Gastrocnemius medialis (tissue), 4 donors: ENCODE measurements at regions not wholly inside any gene's neighbourhood (a gene's known extent, or its start where the extent isn't known, plus 50 kb on each side); places are given as distances from the start of the nearest gene placed in this dataset.

Experiments
- ATAC-seq, 2 donors: fragments of 150-250 bp; one replicate each; pipeline ENCODE4 v1.9.1; 2016
- DNase-seq, 2 donors: peaks; one replicate each; pipeline ENCODE4 v3.0.0-alpha.2; 2019
- H3K27ac ChIP-seq, 4 donors: fragments of 200-600 bp; sonication (generic); 1 replicate in 1 of 4; 2 replicates in 3 of 4; pipeline ENCODE4 v1.5.1; 2016 to 2018; ENCODE audit warnings: mild to moderate bottlenecking in 2 of 4, moderate library complexity in 1 of 4
- H3K27me3 ChIP-seq, 3 donors: fragments of 200-600 bp; sonication (generic) in 2 of 3; 1 replicate in 1 of 3; 2 replicates in 2 of 3; pipeline versions ENCODE4 v1.5.1 to v1.6.0; 2016 to 2019; ENCODE audit warnings: mild to moderate bottlenecking in 1 of 3, moderate library complexity in 1 of 3
- H3K36me3 ChIP-seq, 2 donors: fragments of 200-600 bp; sonication (generic) in 1 of 2; one replicate each; pipeline ENCODE4 v1.5.1; 2017 to 2018
- H3K4me1 ChIP-seq, 2 donors: fragments of 200-600 bp; sonication (generic) in 1 of 2; one replicate each; pipeline ENCODE4 v1.5.1; 2016 to 2017; ENCODE audit warnings: mild to moderate bottlenecking in 2 of 2
- H3K4me3 ChIP-seq, 4 donors: fragments of 200-600 bp; sonication (generic) in 3 of 4; 1 replicate in 1 of 4; 2 replicates in 3 of 4; pipeline ENCODE4 v1.5.1; 2016 to 2019; ENCODE audit warnings: mild to moderate bottlenecking in 2 of 4
- H3K9me3 ChIP-seq, 3 donors: fragments of 200-600 bp; sonication (generic) in 2 of 3; 1 replicate in 1 of 3; 2 replicates in 2 of 3; pipeline ENCODE4 v1.5.1; 2016 to 2019
- POLR2A ChIP-seq, 2 donors: fragments of 450-650 bp; IDR thresholded peaks; one replicate each; pipeline ENCODE4 v1.6.1; 2017; ENCODE audit warnings: antibody characterized with exemption in 2 of 2, mild to moderate bottlenecking in 2 of 2, moderate library complexity in 2 of 2
- in situ Hi-C, 4 donors: fragments of 200-750 bp; cut with MboI; loops; one replicate each; pipeline versions ENCODE4 v1.15.0 to v1.8.0; 2017; ENCODE audit warnings: low sequenced_read_pairs in 4 of 4
- intact Hi-C: fragments of 100-400 bp; cut with DNase I; formaldehyde crosslinking; loops from one replicate; pipeline ENCODE4 v1.15.1; 2023; ENCODE audit warnings: low total_unique reads
- TF ChIP-seq, protein P1 (sequence below), 5 experiments: fragments of 450-650 bp in 3 of 5; fragments of 200-600 bp in 2 of 5; sonication (generic) in 2 of 5; IDR thresholded peaks in 4 of 5; conservative IDR thresholded peaks in 1 of 5; 1 replicate in 4 of 5; 2 replicates in 1 of 5; pipeline ENCODE4 v1.5.1; 2016 to 2019; ENCODE audit warnings: antibody characterized with exemption in 5 of 5, mild to moderate bottlenecking in 3 of 5, moderate library complexity in 3 of 5

DNA sequence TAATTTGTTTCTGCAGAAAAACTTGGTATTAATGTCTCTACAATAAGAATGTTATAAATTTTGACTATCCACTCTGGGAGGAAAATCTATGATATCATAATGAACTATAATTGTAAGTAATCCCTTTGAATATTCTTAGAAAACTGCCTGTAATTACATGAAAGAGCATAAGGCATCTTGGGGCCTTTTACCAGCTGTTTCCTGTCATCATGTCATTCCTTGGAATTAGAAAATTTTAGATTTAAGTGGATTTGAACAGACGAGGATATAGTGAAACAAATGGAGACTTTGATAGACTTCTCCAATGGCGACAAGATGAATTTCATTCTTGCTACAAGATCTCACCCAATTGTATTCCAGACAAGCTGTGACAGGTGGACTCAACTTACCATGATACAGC is 423.4 kb upstream of the FLRT2 start:
- intact Hi-C loops (no loop called here), in situ Hi-C loops (no loop called here)
- Histone ChIP-seq H3K4me3 (no peak overlapping the region), H3K27ac (no peak overlapping the region), H3K27me3 (no peaks in the 10 kb centered on the region), H3K9me3 (no peaks in the 10 kb centered on the region), H3K4me1 (no peaks in the 10 kb centered on the region), H3K36me3 (no peaks in the 10 kb centered on the region)
- no peak for DNase-seq
- TF ChIP-seq, protein P1, sequence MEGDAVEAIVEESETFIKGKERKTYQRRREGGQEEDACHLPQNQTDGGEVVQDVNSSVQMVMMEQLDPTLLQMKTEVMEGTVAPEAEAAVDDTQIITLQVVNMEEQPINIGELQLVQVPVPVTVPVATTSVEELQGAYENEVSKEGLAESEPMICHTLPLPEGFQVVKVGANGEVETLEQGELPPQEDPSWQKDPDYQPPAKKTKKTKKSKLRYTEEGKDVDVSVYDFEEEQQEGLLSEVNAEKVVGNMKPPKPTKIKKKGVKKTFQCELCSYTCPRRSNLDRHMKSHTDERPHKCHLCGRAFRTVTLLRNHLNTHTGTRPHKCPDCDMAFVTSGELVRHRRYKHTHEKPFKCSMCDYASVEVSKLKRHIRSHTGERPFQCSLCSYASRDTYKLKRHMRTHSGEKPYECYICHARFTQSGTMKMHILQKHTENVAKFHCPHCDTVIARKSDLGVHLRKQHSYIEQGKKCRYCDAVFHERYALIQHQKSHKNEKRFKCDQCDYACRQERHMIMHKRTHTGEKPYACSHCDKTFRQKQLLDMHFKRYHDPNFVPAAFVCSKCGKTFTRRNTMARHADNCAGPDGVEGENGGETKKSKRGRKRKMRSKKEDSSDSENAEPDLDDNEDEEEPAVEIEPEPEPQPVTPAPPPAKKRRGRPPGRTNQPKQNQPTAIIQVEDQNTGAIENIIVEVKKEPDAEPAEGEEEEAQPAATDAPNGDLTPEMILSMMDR (IDR thresholded peaks at IDR 0.05 in 4 of 5, conservative IDR thresholded peaks at IDR 0.05 in 1 of 5) = no peak
- TF ChIP-seq POLR2A (IDR thresholded peaks at IDR 0.05) = no peak
- ATAC-seq = no peak

DNA sequence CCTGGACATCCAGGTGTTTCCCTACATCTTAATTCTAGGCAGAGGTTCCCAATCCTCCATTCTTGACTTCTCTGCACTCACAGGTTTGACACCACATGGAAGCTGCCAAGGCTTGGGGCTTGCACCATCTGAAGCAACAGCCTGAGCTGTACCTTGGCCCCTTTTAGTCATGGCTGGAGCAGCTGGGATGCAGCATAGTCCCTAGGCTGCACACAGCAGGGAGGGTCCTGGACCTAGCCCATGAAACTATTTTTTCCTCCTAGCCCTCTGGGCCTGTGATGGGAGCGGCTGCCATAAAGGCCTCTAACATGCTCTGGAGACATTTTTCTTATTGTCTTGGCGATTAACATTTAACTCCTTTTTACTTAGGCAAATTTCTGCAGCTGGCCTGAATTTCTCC is 417.2 kb upstream of the FLRT2 start:
- no peak for ATAC-seq
- no peak for DNase-seq
- Histone ChIP-seq H3K4me1 (no peaks in the 10 kb centered on the region), H3K27ac (no peak overlapping the region), H3K4me3 (no peak overlapping the region), H3K36me3 (no peaks in the 10 kb centered on the region), H3K9me3 (no peaks in the 10 kb centered on the region), H3K27me3 (no peaks in the 10 kb centered on the region)
- intact Hi-C loops = no loop called here
- in situ Hi-C loops = no loop called here
- TF ChIP-seq POLR2A (IDR thresholded peaks at IDR 0.05) = no peak
- TF ChIP-seq, protein P1 (IDR thresholded peaks at IDR 0.05 in 4 of 5, conservative IDR thresholded peaks at IDR 0.05 in 1 of 5) = no peak

DNA sequence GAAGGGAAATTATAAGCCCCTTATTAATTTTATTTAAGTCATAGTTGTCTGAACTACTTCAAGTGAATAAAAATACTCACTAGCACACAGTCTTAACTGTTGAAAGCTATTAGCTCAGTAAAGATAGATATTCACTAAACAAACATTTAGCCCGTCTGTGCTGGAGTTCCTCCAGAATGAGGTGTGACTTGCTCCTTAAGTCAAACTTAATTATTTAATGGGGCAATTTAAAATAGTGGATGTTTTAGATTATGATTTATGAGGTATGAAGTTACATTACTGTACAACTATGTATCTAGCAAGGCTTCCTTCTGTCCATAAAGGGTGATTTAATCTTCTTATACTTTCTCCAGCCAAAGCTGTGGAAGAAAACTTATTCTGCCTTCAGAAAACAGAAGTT is 414.0 kb upstream of the FLRT2 start:
- no peaks in the 10 kb centered on the region for H3K27me3 ChIP-seq
- intact Hi-C loops (no loop called here), in situ Hi-C loops (no loop called here)
- no peak for ATAC-seq
- TF ChIP-seq POLR2A (IDR thresholded peaks at IDR 0.05) = no peak
- TF ChIP-seq, protein P1 (IDR thresholded peaks at IDR 0.05 in 4 of 5, conservative IDR thresholded peaks at IDR 0.05 in 1 of 5) = no peak
- H3K27ac ChIP-seq = no peak overlapping the region
- no peak for DNase-seq
- H3K36me3 ChIP-seq = no peaks in the 10 kb centered on the region
- H3K4me1 ChIP-seq = no peaks in the 10 kb centered on the region
- H3K9me3 ChIP-seq = no peaks in the 10 kb centered on the region
- H3K4me3 ChIP-seq = no peak overlapping the region

DNA sequence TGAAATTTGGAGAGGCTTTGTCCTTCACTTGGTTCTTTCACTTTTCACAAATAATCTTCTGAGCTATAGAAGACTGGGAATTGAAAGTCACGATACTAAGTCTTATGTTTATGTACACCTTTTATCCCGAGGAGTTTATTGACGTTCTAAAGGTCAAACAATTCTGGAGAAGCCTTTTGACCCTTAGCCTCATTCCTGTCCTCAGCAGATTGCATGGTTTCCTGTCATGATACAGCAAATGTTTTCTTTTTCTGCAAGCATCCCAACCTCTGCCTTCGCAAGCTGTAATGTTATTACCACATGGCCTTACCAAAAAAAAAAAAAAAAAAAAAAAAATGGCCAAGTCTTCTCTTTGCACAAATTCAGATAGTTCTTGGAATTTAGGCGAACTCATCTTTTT is 411.7 kb upstream of the FLRT2 start:
- TF ChIP-seq POLR2A (IDR thresholded peaks at IDR 0.05) = no peak
- TF ChIP-seq, protein P1 (IDR thresholded peaks at IDR 0.05 in 4 of 5, conservative IDR thresholded peaks at IDR 0.05 in 1 of 5) = no peak
- in situ Hi-C loops (no loop called here), intact Hi-C loops (no loop called here)
- no peaks in the 10 kb centered on the region for H3K27me3 ChIP-seq
- no peaks in the 10 kb centered on the region for H3K9me3 ChIP-seq
- H3K4me1 ChIP-seq = no peaks in the 10 kb centered on the region
- DNase-seq (no peak), ATAC-seq (no peak)
- H3K36me3 ChIP-seq = no peaks in the 10 kb centered on the region
- H3K27ac ChIP-seq = no peak overlapping the region
- H3K4me3 ChIP-seq = no peak overlapping the region

DNA sequence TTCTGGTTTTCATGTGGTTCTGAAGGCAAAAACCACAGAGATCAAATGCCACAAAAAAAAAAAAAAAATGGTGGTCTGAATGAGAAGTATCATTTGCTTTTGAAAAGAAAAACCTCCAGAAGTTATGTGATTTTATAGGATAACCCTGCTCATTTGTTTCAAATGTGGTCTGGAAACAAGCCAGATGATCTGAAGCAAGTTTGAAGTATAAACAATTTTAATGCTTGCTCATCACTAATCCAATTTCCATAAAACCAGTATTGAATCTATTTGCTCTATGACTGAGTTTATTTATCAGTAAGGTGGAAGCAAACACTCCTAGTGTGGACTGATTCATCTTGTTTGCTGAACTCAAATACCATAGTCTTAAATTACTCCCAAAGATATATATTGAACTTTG is 407.3 kb upstream of the FLRT2 start:
- TF ChIP-seq POLR2A (IDR thresholded peaks at IDR 0.05) = no peak
- TF ChIP-seq, protein P1 (IDR thresholded peaks at IDR 0.05 in 4 of 5, conservative IDR thresholded peaks at IDR 0.05 in 1 of 5) = no peak
- no peak overlapping the region for H3K4me3 ChIP-seq
- H3K9me3 ChIP-seq = no peaks in the 10 kb centered on the region
- H3K36me3 ChIP-seq = no peaks in the 10 kb centered on the region
- in situ Hi-C loops (no loop called here), intact Hi-C loops (no loop called here)
- H3K27ac ChIP-seq = no peak overlapping the region
- ATAC-seq (no peak), DNase-seq (no peak)
- no peaks in the 10 kb centered on the region for H3K27me3 ChIP-seq
- no peaks in the 10 kb centered on the region for H3K4me1 ChIP-seq
